ENCODE measurements at regions not wholly inside any gene's neighbourhood (a gene's known extent, or its start where the extent isn't known, plus 50 kb on each side); places are given as distances from the start of the nearest gene placed in this dataset.
A peak's percentile ranks its signal among the peaks of the same experiment; 100 is the strongest.

DNA sequence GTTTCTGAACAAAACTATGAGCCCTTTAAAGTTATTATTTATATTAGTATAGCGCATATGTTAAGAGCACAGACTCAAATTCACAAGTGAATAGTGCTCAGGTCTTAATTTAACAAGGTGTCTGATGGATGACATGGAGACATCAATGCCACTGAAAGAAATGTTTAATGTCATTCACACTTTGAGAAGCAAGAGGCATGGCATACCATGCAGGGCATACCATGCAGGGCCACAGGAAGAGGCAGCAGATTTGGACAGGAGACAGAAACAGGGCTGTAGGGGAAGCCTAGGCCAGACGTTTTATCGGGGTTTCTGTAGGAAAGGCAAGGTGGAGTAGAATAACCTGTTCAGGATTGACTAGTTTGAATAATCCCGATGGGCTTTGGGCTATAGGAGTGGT lies 150.2 kb upstream of the KCNH8 start:
- TF ChIP-seq POLR2A (IDR thresholded peaks at IDR 0.05; ENCODE audit: extremely low read depth, insufficient read length): no peak
- DNase-seq (ENCODE audit: low read depth): no peak

DNA sequence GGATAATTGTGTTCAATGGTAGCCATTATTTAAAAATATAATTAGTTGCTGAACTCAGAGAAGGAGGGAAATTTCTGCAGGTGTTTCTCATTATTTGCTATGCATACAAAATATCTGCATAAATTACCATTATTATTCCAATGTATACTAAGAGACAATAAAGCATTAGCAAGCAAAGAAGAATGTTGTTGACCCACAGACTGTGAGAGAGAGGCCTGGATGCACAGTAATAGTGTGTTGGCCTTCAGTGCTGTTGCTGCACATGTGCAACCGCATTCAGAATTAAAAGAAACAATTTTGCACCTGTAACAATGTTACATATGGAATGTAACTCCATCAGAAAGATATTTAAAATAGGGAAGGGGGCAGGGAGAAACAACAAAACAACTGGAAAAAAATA lies 155.6 kb upstream of the KCNH8 start:
- DNase-seq (ENCODE audit: low read depth): no peak
- H3K4me3 ChIP-seq (ENCODE audit: low read depth, low read length): no peak overlapping the region
- TF ChIP-seq MYC (IDR thresholded peaks at IDR 0.05; ENCODE audit: low read depth, low read length): no peak
- TF ChIP-seq, protein P1, sequence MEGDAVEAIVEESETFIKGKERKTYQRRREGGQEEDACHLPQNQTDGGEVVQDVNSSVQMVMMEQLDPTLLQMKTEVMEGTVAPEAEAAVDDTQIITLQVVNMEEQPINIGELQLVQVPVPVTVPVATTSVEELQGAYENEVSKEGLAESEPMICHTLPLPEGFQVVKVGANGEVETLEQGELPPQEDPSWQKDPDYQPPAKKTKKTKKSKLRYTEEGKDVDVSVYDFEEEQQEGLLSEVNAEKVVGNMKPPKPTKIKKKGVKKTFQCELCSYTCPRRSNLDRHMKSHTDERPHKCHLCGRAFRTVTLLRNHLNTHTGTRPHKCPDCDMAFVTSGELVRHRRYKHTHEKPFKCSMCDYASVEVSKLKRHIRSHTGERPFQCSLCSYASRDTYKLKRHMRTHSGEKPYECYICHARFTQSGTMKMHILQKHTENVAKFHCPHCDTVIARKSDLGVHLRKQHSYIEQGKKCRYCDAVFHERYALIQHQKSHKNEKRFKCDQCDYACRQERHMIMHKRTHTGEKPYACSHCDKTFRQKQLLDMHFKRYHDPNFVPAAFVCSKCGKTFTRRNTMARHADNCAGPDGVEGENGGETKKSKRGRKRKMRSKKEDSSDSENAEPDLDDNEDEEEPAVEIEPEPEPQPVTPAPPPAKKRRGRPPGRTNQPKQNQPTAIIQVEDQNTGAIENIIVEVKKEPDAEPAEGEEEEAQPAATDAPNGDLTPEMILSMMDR (IDR thresholded peaks at IDR 0.05; ENCODE audit: low read depth, low read length): no peak
- no peak for TF ChIP-seq POLR2A (IDR thresholded peaks at IDR 0.05; ENCODE audit: extremely low read depth, insufficient read length)
- TF ChIP-seq, protein P2, sequence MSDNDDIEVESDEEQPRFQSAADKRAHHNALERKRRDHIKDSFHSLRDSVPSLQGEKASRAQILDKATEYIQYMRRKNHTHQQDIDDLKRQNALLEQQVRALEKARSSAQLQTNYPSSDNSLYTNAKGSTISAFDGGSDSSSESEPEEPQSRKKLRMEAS (IDR thresholded peaks at IDR 0.05; ENCODE audit: low read depth, low read length): no peak

More for the DNA sequence above, 150.2 kb upstream of the KCNH8 start:
- no peak overlapping the region for H3K4me3 ChIP-seq (ENCODE audit: low read depth, low read length)

DNA sequence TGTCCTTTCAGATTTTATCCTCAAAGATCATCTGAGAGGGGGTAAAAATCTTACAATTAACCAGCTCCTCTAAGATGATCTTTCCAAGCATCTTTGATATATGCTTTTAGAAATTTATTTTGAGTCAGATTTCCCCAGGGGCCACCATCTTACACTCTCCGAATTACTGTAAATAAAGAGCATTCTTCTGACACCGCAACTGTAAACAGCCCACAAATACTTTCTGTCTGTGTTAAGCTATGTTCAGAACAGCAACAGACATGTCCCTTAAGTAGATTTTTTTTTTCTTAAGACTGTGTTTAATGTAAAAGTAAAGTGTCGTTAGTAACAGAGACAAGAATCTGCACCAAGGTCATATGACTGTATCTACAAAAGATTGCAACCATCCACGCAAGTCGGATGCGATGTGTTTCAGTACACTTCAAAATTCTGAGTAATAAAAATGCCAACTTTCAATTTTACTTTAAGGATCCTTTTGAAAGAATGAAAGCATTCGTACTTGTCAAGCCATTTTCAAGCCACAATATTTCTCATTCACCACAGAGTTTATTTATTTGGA lies 159.0 kb upstream of the KCNH8 start:
- no peak overlapping the region for H3K4me3 ChIP-seq (ENCODE audit: low read depth, low read length)
- TF ChIP-seq, protein P1 (IDR thresholded peaks at IDR 0.05; ENCODE audit: low read depth, low read length): no peak
- TF ChIP-seq, protein P2 (IDR thresholded peaks at IDR 0.05; ENCODE audit: low read depth, low read length): no peak
- no peak for TF ChIP-seq MYC (IDR thresholded peaks at IDR 0.05; ENCODE audit: low read depth, low read length)
- no peak for TF ChIP-seq POLR2A (IDR thresholded peaks at IDR 0.05; ENCODE audit: extremely low read depth, insufficient read length)
- no peak for DNase-seq (ENCODE audit: low read depth)

- no peak overlapping the region for H3K4me3 ChIP-seq (ENCODE audit: low read depth, low read length)
- peak; percentile 46 for DNase-seq (ENCODE audit: low read depth)
- TF ChIP-seq MYC (IDR thresholded peaks at IDR 0.05; ENCODE audit: low read depth, low read length) (no peak), POLR2A (IDR thresholded peaks at IDR 0.05; ENCODE audit: extremely low read depth, insufficient read length) (no peak)
- TF ChIP-seq, protein P2 (IDR thresholded peaks at IDR 0.05; ENCODE audit: low read depth, low read length): no peak
- TF ChIP-seq, protein P1 (IDR thresholded peaks at IDR 0.05; ENCODE audit: low read depth, low read length): no peak
Measured at GRCh38 chr3:18988614-18989229, 159.6 kb upstream of the KCNH8 start.

DNA sequence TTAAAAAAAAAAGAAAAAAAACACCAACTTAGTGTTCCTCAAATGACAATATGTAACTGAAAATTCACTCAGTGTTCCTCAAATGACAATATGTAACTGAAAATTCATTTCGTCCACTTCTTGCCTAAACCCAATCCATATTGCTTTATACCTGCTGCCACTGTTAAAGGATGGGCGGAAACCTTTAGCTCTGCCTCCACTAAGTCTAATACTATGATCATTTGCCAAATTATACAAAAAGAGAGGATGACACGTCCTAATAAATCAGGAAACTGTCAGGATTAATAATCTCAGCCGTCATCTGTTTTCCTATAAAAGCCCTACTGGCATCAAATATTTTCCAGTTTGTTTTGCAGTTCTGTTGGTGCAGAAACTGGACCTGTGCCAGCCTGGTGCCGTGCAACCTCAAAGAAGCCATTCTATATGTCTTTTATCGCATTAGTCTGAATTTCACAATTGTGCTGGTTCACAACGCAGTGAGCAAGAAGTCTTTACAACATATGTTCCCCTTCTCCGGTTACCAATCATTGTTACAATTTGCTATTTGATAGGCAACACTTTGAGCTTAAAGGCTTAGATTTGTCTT lies 160.4 kb upstream of the KCNH8 start:
- TF ChIP-seq MYC (IDR thresholded peaks at IDR 0.05; ENCODE audit: low read depth, low read length): no peak
- TF ChIP-seq, protein P2 (IDR thresholded peaks at IDR 0.05; ENCODE audit: low read depth, low read length): no peak
- no peak for TF ChIP-seq POLR2A (IDR thresholded peaks at IDR 0.05; ENCODE audit: extremely low read depth, insufficient read length)
- TF ChIP-seq, protein P1 (IDR thresholded peaks at IDR 0.05; ENCODE audit: low read depth, low read length): no peak
- DNase-seq (ENCODE audit: low read depth): no peak
- H3K4me3 ChIP-seq (ENCODE audit: low read depth, low read length): no peak overlapping the region

- no peak for DNase-seq (ENCODE audit: low read depth)
- TF ChIP-seq, protein P2 (IDR thresholded peaks at IDR 0.05; ENCODE audit: low read depth, low read length): no peak
- no peak for TF ChIP-seq POLR2A (IDR thresholded peaks at IDR 0.05; ENCODE audit: extremely low read depth, insufficient read length)
- TF ChIP-seq MYC (IDR thresholded peaks at IDR 0.05; ENCODE audit: low read depth, low read length): no peak
- TF ChIP-seq, protein P1 (IDR thresholded peaks at IDR 0.05; ENCODE audit: low read depth, low read length): no peak
- no peak overlapping the region for H3K4me3 ChIP-seq (ENCODE audit: low read depth, low read length)
Measured at GRCh38 chr3:18987070-18987469, 161.2 kb upstream of the KCNH8 start.

All from NB4 (cell line).